GM12874 (cell line): ENCODE measurements at regions not wholly inside any gene's neighbourhood (a gene's known extent, or its start where the extent isn't known, plus 50 kb on each side); places are given as distances from the start of the nearest gene placed in this dataset.

Experiments
- TF ChIP-seq, protein P1 (sequence below): IDR thresholded peaks from 2 replicates; pipeline ENCODE4 v1.5.1; 2011; ENCODE audit warnings: low read depth, mild to moderate bottlenecking, control low read depth, low read length, moderate library complexity; ENCODE audit not compliant: insufficient read depth

- TF ChIP-seq, protein P1, sequence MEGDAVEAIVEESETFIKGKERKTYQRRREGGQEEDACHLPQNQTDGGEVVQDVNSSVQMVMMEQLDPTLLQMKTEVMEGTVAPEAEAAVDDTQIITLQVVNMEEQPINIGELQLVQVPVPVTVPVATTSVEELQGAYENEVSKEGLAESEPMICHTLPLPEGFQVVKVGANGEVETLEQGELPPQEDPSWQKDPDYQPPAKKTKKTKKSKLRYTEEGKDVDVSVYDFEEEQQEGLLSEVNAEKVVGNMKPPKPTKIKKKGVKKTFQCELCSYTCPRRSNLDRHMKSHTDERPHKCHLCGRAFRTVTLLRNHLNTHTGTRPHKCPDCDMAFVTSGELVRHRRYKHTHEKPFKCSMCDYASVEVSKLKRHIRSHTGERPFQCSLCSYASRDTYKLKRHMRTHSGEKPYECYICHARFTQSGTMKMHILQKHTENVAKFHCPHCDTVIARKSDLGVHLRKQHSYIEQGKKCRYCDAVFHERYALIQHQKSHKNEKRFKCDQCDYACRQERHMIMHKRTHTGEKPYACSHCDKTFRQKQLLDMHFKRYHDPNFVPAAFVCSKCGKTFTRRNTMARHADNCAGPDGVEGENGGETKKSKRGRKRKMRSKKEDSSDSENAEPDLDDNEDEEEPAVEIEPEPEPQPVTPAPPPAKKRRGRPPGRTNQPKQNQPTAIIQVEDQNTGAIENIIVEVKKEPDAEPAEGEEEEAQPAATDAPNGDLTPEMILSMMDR, result no peak
Observed at GRCh38 chr14:43155924-43156323, 1351.2 kb downstream of the FSCB start.

DNA sequence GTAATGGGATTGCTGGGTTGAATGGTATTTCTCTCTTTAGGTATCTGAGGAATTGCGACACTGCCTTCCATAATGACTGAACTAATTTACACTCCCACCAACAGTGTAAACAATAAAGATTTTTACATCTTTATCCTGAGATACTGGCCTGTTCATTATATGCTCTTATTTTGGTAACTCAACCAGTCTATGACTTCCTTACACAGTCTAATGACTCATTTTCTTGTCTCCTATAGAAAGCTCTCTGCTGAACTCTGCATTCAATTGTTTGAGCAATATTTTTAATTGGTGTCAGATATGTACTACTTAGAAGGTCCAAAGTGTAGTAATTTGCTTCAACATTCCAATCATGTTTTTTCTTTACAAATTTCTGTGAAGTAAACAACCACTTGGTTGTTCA, 1351.8 kb downstream of the FSCB start:
- TF ChIP-seq, protein P1, result no peak

GRCh38 chr14:43147485-43147884, 1359.6 kb downstream of the FSCB start:
- TF ChIP-seq, protein P1, result no peak

DNA sequence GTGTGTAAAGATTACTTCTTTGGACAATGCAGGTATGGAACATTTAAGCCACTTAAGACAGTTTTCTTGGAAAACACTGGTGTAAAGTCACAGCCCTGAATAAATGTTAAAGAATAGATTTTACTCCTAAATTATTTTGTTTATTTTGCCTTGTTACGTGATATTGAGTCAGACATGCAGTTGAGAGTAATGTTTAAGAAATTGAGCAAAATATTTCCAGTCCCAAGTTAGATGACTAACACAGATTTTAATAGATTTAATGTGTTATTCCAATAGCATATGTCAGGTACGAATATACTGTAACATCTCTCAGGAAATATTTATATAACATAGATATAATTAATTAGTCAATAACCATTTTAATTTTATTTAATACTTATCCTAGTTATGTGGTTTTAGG, 1361.7 kb downstream of the FSCB start:
- TF ChIP-seq, protein P1, result no peak

- TF ChIP-seq, protein P1, result no peak
Observed at GRCh38 chr14:43143106-43143505, 1364.0 kb downstream of the FSCB start.

DNA sequence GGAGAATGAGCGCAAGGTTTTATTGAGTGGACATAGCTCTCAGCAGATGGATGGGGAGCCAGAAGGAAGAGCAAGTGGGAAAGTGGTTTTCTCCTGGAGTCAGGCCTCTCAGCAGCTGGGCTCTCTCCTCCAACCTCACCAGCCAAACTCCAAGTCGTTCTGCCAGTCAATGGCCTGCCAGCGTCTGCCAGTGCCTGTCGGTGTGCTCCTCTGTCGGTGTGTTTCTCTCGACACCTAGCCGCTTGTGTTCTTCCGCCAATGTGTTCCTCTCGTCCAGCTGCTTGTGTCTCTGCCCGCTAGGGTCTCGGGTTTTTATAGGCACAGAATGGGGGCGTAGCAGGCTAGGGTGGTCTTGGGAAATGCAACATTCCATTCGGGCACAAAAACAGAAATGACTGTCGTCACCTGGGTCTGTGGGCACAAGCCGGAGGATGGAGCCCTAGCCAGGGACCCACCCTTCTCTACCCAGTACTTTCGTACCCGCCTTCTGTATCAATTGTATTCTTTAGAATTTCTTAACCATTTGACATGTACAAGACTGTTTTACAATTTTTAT, 1365.4 kb downstream of the FSCB start:
- TF ChIP-seq, protein P1, result no peak

DNA sequence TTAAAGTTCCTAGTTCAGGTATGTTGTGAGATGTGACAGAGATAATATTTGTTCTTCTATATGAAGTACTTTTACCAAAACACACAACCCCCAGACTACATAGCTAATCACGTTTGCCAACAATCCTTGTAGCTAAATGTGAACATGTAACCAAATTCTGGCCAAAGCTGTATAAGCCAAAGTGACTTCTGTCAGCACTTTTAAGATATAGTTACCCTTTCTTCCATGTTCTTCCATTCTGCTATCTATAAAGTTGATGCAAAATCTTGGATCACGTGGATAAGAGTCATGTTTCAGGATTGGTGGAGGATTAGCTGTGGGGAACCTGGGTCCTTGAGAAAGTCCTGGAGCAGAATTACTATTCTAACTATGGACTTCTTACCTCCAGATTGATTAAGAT, 1366.6 kb downstream of the FSCB start:
- TF ChIP-seq, protein P1, result no peak

DNA sequence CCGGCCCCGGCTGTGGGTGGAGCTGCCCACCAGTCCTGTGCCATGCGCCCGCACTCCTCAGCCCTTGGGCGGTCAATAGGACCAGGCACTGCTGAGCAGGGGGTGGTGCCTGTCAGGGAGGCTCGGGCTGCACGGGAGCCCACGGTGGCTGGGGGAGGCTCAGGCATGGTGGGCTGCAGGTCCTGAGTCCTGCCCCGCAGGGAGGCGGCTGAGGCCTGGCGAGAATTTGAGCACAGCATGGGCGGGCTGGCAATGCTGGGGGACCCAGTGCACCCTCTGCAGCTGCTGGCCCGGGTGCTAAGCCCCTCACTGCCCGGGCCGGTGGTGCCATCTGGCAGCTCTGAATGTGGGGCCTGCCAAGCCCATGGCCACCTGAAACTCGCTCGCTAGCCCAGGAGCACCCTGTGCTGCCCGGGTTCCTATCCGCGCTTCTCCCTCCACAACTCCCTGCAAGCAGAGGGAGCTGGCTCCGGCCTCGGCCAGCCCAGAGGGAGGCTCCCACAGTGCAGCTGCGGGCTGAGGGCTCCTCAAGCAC, 1371.1 kb downstream of the FSCB start:
- TF ChIP-seq, protein P1, result no peak
